ENCODE measurements at regions not wholly inside any gene's neighbourhood (a gene's known extent, or its start where the extent isn't known, plus 50 kb on each side); places are given as distances from the start of the nearest gene placed in this dataset.
A peak's percentile ranks its signal among the peaks of the same experiment; 100 is the strongest.
"Not testable (repeated sequence)": the region's sequence is repeated elsewhere in the genome, so short reads cannot be mapped to it uniquely, and the experiment has no call there.

- DNase-seq = peak; percentile 60
Observed at GRCh38 chr21:33121715-33122475, 52.0 kb downstream of the OLIG1 start.

- DNase-seq = no peak
Observed at GRCh38 chr21:33122507-33122906, 52.6 kb downstream of the OLIG1 start.

DNA sequence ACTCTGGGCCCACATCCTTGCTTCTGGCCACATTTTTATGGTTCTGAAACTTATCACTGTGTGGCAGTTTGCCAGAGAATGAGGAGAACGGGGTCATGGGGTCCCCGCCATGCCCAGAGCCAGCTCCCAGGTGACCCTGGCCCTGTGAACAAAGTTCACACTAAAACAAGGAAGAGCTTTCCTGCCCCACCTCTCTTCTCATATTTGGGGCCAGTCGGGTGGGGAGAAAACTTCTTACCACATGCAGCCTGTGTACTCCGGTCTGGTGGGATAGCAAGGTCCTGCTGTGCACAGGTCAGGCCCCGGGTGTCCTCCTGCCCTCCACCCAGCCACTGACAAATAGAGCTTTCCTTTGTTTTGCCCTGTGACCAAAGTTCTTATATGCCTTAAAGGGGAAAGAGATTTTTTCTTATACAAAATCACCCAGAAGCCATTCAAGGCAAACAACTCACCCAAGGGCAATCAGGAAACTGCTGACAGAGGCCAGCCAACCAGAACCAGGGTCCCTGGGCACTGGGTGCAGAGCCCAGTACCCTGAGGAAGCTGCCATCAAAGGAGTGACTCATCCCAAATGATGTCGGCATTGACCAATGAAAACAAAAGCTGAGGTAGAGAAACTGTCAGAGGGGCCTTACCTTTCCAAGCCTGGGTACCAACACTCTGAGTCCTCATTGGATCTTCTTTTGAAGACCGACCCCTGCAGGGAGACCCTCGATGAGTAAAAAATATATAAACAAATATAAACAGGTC, 53.6 kb downstream of the OLIG1 start:
- DNase-seq = no peak

DNA sequence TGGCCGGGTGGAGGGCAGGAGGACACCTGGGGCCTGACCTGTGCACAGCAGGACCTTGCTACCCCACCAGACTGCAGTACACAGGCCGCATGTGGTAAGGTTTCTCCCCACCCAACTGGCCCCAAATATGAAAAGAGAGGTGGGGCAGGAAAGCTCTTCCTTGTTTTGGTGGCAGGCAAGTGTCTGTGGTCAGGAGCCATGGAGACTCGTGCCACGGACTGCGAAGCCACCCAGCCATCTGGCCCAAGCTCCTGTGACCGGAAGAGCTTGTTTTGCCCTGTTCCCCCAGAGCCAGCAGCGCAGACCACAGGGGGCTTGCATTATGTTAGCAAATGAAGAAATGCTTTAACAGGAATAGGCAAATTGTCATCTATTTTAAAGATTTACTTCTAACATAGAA, 54.9 kb downstream of the OLIG1 start:
- no peak for DNase-seq

- DNase-seq = no peak
Observed at GRCh38 chr21:33125680-33126375, 55.9 kb downstream of the OLIG1 start.

DNA sequence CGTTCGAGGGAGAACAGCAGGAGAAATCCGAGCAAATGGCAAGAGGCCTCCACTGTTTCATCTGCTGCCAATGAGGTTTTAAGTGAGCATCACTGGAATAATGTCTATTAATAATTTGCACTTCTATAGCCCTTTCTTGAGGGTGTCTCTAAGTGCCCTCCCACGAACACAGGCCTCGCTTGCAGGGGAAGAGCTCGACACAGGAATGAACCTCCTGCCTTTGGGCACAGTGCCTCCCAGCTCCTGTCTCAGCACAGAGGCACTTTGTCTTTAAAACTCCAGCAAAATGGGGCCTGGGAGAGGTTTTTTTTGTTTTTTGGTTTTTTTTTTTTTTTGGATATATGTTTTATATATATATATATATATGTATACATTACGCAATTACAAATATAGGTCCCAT, 56.6 kb downstream of the OLIG1 start:
- no peak for DNase-seq

GRCh38 chr21:33127154-33127867, 57.4 kb downstream of the OLIG1 start:
- DNase-seq = no peak

DNA sequence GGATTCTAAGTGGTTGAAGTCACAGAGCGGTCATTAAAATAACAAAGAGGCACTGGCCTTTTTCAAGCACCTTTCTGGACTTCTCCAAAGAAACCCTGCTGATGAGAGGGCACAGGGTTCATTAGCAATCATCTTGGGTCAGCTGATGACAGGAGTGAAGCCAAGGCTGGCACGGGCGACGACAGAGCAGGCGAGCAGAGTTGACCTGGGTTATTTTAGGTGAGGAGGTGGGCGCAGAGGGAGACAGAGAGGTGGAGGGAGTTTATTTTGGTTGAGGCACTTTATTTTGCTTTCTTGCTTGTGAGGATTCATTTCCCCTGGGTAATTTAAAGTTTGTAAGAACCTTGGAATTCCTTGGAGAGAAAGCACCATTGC, 57.9 kb downstream of the OLIG1 start:
- no peak for DNase-seq

GRCh38 chr21:33128538-33128937, 58.6 kb downstream of the OLIG1 start:
- DNase-seq = no peak

GRCh38 chr21:33132054-33132453, 62.1 kb downstream of the OLIG1 start:
- DNase-seq = no peak

DNA sequence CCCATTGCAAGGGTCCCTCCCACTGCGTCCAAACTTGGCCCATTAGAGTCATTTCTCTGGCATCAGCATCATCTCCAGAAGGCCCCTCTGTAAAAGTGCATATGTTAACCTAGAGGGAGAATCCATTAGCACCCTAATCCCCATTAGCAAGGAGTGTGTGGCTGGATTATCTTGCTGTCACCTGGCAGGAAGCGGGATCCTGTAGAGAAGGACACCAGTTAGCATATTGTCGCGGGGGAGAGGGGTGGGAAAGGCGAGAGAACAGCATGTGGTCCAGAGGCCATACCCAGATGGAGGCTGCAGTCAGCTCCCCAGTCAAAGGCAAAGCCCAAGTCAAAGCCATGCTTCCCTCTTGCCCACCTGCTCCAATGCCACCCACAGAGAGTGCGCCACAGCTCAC, 64.0 kb downstream of the OLIG1 start:
- peak; percentile 57 for DNase-seq

GRCh38 chr21:33135925-33136324, 66.0 kb downstream of the OLIG1 start:
- peak; percentile 91 for DNase-seq

GRCh38 chr21:33136847-33137502, 67.0 kb downstream of the OLIG1 start:
- DNase-seq = peak; percentile 69

GRCh38 chr21:33139084-33139483, 69.1 kb downstream of the OLIG1 start:
- DNase-seq = no peak

GRCh38 chr21:33140288-33140687, 70.3 kb downstream of the OLIG1 start:
- DNase-seq = no peak

DNA sequence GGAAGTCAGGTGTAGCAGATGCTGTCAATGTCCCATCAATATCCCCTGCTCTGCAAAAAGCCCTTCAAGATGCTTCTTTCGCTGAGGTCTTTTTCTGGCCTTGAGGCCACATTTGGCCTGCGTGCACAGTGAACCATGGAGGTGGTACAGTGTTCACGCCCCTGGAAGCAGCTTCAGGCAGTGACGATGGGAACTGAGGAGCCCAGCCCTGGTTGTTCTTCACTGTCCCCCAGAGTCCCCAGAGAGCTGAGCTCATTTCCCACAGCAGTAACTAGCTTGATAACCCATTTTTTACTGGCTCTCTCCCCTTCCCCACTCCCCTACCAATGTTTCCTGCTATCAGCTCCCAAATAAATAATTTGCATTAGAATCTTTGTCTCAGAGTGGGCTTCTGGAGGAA, 76.5 kb downstream of the OLIG1 start:
- DNase-seq = no peak

GRCh38 chr21:33149181-33149580, 79.2 kb downstream of the OLIG1 start:
- DNase-seq = peak; percentile 92

GRCh38 chr21:33150968-33151367, 78.8 kb upstream of the IFNAR2 start:
- not testable (repeated sequence) for DNase-seq

DNA sequence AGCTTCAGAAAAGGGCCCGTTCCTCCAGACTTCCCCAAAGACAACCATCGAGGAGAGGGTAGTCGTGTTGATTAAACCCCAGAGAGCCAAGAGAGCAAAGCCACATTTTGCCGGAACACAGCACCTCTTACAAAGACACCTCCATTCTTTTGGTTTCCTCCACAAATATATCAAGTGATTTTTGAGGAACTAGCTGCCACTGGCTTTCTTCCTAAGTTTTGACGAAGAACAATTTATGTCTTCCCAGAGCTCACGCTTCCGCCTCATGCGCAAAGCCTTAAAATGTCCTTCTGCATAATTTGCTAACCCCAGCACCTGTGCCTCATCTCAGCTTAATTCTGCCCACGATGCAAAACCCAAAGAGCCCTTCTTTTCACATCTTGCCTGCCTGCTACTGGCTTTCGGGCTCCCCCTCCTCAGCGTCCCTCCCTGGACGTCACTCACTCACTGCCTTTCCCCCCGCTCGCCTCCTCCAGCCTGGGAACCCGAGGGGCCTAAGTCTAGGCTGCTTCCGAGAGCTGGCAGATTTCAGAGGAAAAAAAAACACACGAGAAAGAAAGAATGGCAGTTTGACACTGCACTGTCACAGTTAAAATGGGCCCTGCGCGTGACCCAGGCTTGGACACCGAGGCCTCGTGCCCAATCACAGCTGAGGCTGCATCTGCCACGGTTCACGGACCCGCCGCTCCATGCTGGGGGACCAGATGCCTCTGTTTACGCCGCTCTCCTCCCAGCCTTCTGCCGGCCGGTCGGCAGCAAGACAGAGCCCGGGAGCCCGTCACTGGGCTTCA, 77.6 kb upstream of the IFNAR2 start:
- DNase-seq = peak; percentile 84

DNA sequence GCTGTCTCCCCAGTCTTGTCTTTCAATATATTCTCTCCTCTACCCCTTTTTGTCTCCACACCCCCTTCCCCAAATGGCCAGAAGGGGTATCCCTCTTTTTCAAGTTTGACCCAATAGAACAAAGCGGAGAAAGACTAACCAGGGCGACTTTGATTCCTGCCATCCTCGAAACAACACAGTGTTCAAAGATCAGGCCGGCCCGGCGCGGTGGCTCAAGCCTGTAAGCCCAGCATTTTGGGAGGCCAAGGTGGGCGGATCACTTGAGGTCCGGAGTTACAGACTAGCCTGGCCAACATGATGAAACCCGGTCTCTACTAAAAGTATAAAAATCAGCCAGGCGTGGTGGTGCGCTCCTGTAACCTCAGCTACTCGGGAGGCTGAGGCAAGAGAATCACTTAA, 77.0 kb upstream of the IFNAR2 start:
- DNase-seq = no peak

DNA sequence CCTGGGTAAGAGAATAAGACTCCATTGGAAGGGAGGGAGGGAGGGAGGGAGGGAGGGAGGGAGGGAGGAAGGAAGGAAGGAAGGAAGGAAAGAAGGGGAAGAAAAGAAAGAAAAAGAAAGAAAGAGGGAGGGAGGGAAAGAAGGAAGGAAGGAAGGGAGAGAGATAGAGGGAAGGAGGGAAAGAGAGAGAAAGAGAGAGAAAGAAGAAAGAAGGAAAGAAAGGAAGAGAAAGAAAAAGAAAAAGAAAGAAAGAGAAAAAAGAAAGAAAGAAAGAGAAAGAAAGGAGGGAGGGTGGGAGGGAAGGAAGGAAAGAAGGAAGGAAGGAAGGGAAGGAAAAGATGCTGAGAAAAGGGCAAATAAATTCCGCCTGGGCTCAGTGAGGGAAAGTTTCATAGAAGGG, 74.7 kb upstream of the IFNAR2 start:
- no peak for DNase-seq

DNA sequence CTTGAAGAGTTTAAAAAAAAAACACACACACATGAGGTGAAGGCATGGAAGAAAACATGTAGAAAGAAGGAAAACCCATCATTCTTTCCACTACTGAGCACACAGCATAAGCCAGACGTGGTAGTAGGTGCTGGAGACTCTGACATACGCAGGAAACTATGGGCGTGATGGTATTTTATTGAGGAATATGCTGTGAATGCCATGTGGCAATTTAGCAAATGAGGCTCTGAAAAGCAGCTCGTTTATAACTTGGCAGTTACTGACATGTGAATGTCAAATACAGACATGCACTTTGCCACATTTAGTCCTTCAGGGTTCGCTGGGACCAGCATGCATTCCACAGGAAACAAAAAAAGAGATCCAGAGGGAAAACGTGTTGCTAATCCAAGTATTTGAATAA, 74.3 kb upstream of the IFNAR2 start:
- peak; percentile 32 for DNase-seq

Measured in NCI-H2171 treated with DMSO at 0.1 percent for 48 hours (cell line).